GM21825 (cell line): ENCODE measurements at regions not wholly inside any gene's neighbourhood (a gene's known extent, or its start where the extent isn't known, plus 50 kb on each side); places are given as distances from the start of the nearest gene placed in this dataset.

ENCODE experiments used
- ATAC-seq: cut with Tn5 transposase; IDR thresholded peaks from one replicate; pipeline ENCODE4 v1.9.1; 2021; ENCODE audit warnings: mild to moderate bottlenecking, moderate library complexity; ENCODE audit not compliant: unreplicated experiment

DNA sequence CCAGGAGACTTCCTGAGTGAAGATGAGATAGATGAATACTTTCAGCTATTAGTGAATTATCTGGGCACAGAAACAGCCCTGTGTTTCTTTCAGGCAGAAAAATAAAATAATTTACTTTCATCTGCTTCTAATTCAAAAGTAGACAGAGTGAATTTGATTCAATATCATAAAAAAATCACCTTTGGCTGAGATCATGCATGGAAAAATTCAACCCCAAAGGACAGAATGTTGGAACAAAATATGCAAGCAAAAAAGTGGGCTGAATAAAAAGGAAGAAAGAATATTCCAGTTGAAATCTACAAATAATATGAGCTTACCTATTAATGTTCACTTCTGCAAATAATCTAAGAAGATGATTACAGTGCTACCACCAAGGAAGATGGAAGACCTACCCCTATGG lies 546.9 kb downstream of the TFAP2B start:
- no peak for ATAC-seq

DNA sequence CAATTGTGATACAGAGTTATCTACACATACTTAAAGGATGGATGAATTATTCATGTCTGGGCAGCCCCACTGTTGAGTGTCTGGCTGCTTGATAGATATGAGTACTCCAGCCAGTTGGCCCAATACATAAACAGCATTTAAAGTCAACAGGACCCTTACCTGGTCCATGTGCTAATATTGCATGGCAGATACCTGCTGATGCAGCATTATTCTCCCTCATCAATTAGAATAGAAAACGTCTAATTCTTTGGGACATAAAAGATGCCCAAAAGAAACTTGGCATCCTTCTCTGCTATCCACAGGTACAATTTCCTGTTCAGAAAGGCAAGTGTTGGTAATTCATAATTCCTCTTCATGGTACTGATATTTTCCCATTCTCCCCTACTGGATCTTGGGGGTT lies 550.8 kb downstream of the TFAP2B start:
- no peak for ATAC-seq

DNA sequence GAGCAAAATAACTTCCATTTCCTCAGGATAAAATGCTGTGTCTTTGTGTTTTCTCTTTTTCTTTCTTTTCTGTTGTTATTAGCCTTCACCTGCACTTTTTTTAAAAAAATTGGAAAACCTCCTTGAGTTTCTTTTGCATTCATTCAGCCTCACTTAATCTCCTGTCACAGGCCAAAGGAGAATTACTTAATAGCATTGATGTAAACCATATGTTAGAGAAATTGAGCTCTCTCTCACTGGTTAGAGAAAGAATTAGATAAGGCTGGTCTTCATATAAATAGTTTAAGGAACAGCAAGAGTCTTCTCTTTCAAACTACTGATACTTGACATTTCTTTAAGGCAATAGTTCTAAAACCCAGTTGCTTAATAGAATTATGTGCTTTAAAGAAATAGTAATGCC lies 564.2 kb downstream of the TFAP2B start:
- ATAC-seq: no peak

DNA sequence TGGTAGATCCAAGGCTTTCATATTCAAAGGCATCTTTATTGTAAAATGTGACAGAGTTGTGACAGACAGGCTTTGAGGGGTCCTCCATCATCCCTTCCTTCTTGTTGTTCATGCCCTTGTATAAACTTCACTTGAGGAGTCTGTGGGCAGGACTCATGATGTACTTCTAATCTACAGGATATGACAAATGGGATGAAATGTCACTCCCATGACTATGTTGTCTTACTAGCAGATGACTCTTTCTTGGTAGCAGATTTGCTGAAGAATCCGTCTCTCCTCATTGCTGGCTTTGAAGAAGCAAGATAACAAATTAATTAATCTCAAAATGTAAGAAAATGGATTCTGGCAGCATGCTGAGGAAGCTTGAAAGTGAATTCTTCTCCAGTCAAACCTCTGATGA lies 566.1 kb downstream of the TFAP2B start:
- no peak for ATAC-seq

DNA sequence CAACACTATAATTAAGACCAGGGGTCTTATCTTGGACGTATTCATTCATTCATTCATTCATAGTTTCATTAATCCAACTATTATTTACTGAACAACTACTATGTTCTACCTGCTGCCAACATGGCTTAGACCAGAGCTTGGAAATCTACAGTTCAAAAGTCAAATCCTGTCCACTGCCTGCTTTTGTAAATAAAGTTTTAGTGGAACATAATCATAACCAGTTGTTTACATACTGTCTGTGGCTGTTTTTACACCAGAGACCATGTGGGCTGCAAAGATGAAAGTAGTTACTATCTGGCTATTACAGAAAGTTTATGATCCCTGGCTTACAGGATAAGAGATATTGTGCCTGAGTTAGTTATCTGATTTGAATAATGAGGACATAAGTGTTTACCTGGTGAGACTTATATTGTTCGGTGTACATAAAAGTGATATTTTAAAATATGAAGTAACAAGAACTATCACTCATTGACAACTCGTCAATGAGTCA lies 567.7 kb downstream of the TFAP2B start:
- no peak for ATAC-seq

DNA sequence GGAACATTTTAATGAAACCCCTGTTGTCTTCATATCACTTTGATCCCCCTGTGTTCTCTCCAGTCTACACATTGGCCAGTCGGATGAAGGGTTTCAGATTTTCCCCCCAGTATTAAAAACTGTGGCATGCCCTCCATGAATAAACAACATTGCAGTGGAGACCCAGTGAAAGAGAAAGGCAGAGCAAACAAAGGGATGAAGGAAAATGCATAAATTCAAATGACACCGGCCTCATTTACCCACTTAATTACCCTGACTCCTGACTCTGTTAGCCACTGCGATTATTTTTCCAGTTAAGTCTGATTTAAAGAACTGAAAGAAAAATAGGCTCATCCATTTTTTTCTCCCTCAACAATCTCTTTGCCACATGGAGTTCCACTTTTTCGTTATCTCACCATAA lies 569.2 kb downstream of the TFAP2B start:
- no peak for ATAC-seq

DNA sequence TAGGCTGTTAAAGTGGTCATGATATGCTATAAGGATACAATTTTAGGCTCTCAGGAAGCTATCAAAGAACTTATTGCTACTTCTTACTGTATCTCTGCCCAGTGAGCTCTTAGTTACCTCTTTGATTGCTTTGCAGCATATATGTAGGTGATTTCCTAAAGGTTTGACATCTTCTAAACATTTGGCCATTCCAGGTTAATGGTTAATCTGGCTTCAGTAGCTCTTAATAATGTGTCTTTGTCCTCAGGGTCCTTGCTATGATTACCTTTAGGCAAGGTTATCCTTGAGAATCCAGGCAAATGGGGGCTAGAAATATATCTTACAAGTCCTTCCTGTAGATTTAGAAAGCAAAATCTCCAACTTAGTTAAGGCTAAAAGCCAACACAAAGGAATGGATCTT lies 575.4 kb downstream of the TFAP2B start:
- ATAC-seq: no peak

DNA sequence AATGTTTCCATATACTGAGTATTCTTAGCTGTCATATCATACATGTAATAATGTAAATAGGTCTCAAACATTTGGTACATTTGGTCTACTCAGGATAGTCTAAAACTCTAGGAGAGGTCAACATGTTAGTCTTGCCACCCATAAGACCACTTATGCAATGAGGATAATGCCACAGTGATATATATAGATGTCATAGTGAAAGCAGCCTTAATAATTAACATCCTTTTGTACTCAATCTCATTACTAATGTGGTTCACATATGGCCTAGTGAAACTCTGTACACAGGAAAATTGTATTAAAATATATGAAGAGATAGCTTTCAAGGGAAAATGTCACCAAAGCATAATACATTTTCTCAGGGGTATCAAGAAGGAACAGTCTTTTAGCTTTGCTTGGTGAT lies 577.9 kb downstream of the TFAP2B start:
- ATAC-seq: peak; percentile 71

DNA sequence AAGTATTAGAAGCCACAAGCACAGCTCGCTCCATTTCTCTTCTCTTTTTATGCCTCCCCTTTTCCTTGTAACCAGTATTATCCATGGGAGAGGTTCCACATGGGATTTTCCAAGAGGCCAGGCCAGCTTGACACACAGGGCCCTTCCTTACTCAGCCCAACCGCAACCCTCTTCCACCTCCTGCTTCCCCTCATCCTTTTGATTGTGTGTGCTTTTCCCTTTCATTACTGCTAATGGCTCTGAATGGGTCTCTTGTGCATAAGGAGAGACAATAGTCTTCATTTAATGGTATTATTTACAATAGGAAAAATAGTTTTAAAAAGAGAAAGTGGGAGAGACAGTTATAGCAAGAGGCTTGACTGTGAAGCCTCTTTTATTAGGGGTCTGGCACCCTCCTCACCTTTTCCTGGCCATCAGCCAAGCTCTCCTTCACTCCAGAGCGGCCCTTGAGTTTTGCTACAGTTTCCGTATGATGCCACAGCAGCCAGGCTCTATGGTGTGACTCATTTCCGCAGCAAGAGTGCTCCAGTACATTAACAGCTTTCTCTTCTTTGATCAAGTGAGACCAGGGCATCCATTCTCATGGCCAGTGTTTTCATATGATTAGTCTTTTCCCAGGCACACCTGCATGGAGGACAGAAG lies 579.5 kb downstream of the TFAP2B start:
- ATAC-seq: peak; percentile 60

DNA sequence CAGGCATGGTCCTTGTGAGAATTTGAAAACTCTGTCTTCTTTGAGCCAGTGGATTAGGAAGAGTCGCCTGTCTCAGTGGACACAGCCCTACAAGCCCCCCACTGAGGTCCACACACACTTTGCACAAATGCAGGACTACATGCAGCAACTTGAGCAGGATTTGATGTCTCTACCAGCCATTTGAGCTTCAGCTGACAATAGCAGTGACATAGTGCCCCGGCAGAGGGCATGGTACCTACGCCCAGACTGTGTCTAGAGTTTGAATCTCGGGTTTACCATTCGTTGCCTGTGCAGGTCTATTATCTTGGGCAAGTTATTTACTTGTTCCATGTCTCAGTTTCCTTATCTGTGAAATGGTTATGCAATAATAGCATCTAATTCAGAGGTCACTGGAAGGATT lies 580.1 kb downstream of the TFAP2B start:
- no peak for ATAC-seq

DNA sequence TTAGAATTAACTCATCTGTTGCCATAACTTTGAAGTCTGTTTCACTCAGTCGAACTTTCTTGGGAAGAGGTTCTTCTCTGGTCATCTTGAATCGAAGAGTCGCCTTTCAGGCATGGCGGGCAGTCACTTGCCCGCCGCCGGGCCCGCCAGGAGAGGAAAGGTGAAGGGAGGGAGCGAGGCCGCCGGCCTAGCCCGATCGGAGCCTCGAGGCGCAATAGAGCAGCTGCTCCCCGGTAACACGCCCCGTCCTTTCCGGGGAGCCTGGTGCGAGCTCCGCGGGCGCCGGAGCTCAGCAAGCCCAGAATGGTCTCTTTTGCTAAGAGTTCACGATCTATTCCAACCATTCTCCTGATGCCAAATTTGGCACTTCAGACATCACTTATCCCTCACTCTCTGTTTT lies 591.8 kb downstream of the TFAP2B start:
- no peak for ATAC-seq

DNA sequence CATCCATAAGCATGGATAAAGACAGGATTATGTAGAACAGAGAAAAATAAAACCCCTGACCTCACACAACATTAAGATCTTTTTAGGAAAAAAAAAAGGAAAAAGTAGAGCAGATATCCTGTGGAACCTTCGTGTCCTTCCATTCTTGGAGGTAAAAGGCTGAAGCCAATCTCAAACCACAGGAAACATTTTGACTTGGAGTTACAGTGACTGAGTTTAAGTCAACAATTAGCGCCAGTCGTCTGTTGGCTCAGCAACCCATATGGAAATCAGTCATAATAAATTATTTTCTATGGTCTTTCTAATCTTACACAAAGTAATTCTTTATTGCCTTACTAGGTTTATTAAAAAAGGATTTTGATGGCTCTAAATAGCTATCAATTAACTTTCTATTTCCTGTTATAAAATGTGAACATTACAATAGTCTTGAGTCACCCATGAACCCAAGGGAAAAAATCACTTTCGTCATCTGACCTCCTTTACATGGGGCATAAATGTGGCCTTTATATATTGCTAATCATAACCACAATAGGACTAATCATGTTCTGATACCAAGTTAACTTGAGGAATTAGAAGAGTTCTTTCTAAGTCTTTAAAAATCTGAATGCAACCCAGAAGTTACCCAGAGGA lies 592.9 kb downstream of the TFAP2B start:
- no peak for ATAC-seq

DNA sequence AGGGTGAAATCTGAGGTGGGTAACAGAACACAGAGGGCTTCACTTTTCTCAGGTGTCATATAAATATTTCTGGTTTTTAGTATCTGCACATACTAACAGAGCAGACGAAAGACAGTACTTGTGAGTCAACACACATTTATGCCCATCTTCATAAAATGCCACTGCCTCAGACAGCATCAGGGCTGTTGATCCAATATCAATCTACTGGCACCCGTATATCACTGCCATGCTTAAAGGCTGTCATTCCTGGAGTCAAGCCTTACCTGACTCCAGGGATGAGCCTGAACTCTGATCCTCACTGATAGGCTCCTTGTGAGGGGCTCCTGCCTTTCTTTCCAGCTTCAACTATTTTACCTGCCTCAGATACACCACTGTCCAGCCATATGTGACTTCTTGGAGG lies 595.7 kb downstream of the TFAP2B start:
- ATAC-seq: no peak

DNA sequence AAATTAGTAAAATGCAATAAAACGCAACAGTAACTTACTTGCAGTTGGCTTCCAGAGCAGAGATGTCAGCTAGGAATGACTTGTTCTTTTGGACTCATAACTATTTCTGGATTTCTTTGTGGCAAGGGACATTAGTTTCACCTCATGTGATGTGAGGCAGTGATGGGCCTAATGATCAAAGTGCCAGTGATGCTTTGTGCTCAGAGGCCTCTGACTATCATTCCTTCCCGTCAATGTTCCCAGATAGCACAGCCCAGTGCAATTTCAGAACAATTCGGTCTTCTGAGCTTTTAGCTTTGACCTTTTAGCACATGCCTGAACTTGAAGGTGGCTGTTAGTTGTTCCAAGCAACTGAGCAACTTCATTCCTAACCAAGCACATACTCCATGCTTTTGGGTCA lies 596.8 kb downstream of the TFAP2B start:
- ATAC-seq: no peak

DNA sequence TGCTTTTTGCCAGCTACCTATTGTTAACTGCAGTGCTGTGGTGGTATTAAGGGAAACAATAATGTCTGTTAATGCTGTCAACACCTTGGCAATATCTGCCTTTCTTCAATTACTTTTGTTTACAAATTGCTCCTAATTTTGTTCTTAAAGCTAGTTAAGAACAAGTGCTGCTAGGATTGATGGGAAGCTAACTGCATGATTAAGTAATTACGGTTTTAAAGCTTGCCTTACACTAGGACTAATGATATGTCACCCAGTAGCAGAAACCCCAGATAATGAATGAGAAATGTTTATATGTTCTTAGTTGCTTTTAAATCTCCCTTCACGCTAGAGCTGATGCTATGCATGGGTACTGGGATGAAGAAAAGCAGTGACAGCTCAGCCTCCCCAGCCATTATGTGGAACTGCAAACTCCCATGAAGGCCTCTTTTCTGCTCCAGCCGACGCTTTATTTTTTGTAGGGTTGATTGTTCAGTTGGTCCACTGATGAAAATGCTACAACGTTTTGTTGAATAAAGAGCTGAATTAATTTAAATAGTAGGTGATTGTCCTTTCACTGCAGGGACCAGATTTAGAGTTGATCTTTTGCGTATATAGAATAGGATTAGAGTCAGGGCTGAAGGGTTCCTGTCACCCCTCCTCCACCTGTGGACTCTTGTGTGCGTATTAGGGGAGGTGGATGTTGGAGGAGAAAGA lies 610.5 kb downstream of the TFAP2B start:
- ATAC-seq: no peak

DNA sequence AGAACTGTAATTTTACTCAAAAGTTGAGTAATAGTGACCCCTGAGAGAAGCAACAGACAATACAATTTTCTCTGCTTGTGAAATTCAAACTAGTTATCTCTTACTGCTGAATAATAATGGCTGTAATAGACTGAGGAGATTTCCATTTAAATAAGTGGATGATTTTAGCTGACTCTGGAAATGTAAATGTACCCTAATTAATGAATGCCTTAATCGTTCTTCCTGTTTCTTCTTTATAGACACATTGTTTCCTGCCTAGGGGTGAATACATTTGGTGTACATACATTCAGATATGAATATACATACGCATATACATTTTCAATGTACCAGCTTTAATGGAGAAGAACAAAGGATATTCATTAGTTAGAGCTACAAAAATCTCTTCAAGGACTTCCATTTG lies 611.9 kb downstream of the TFAP2B start:
- no peak for ATAC-seq

DNA sequence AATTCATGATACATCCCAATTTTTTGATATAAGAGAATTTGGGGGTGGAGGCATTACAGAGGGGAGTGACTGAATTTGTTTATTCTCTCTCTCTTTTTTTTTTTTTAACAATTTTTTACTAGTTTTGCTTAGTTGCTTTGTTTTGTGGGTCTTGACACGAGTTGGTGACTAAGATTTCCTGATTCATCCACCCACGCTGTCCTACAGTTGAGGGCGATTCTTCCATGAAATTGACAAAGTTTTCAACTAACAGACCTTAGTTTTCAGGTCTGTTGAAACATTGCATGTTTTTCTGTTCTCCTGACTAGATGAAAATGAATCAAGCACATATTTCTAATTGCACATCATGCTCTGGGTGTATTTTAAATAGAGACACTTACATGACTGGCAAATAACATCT lies 613.8 kb downstream of the TFAP2B start:
- no peak for ATAC-seq

DNA sequence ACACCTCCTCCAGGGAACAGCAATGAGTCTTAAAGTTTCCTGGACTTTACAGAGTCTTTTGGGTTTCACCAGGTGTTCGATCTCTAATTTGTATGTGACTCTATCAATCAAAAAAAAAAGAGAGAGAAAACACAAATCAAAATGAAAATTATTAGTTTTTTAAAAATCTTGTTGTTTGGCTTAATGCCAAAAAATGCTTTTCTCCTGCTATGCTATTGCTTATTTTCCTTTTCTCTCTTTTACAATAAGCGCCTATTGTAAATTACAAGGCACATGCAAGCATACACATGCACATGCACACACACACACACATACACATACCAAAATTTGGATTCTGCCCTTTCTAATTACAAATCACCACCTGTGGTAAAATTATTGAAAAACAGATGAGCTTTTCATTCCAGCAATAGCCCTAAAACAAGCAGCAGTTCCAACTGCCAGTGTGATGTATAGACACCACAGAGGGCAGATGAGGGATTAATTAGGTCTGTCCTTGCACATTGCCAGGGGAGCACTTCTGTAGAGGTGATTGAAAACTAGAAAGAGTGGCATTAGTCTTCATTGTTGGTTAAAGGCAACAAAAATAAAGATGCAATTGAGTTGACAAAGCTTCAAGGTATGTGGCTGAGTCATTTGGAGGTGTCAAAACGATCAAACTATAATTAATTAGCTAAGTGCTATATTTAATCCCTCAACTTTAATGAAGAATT lies 631.7 kb downstream of the TFAP2B start:
- ATAC-seq: no peak

DNA sequence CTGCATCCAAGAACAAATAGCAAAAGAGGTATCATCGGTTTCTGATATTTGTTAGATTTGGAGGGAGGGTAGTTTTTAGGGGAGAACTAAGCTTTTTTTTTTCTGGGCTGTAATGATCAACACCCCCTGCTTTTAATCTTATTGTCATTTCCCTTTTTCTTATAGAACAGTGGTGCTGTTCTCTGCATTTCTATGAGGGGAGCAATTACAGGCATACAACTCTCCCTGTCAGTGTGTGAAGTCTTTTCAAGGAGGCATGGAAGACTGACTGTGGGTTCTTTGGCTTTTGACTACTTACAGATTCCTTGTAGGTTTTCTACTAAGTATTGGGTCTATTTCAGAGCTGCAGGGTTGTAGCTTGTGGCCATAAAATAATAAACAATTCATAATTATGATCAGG lies 632.3 kb downstream of the TFAP2B start:
- ATAC-seq: no peak

DNA sequence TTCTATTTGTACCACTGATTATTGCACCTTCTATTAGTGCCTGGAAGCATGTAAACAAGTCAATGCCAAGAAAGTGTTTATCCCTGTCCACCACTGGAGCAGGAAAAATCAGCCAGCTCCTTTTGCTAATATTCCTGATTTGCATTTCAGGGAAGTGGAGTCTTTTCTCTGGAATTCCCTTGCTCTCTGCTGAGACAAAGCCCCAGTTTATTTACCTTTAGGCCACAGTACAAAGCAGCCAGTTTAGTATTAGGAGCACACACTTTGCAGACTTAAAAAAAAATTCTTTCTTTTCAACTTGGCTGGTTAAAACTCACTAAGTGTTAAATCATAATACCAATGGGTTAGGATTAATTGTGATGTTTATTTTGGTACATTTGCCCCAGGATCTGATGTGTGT lies 631.1 kb downstream of the PKHD1 start:
- no peak for ATAC-seq

DNA sequence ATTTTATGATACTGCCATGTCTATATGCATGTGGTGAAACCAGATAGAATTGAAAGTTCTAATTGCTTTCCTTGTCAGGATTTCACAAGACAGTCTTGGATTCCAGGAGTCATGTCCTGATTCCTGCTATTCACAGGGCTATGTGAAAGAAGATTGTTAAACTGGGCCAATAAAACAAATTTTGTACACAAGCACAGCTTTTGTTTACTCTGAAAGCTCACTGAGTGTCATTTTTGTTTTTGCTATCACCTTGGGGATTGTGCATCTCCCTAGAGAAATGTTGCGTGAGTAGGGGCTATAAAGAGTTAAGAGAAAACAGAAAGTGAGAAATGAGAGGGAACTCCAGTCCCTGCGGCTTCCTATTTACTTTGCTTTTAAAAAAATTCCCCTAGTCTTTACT lies 627.5 kb downstream of the PKHD1 start:
- ATAC-seq: peak; percentile 93

DNA sequence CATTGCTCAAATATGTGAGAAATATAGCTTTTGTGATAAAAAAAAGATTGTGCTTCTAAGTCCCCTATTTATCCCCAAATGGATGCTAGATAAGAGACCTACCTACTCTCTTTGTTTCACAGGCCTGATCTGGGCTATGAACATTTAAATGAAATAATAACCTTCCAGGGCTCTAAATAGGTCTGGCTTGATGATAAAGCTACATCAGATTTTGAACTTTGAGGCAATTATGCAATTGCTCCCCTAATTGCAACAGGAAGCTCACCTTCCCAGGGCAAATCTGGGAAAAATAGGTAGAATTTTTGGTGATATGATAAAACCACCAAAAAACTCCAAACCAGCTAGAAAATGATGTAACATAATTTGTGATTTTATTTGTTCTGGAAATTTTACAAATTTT lies 624.5 kb downstream of the PKHD1 start:
- no peak for ATAC-seq
